HepG2 (cell line): ENCODE measurements at regions not wholly inside any gene's neighbourhood (a gene's known extent, or its start where the extent isn't known, plus 50 kb on each side); places are given as distances from the start of the nearest gene placed in this dataset.

Source experiments
- ATAC-seq: fragments of 200-7000 bp; cut with Tn5 transposase; 3 replicates; pipeline ENCODE4 v1.9.1; 2020; ENCODE audit warnings: mild to moderate bottlenecking, moderate library complexity
- BruUV-seq: library from RNA; stranded (reverse); fragments of 400-500 nt; replicated peaks from 2 replicates; lab custom pipeline; 2021; lab: Mats Ljungman, UMichigan
- CTCF ChIA-PET: fragments of 300-600 bp; formaldehyde crosslinking; extraction: SDS; loops from one replicate; lab custom pipeline; 2021; ENCODE audit warnings: low total read pairs, inconsistent platforms, low intra/inter-chr PET ratio; lab: Yijun Ruan, JAX
- POLR2A ChIA-PET: fragments of 350-600 bp; sonication (Branson Sonifier 250); formaldehyde crosslinking; loops from one replicate; lab custom pipeline; 2020; ENCODE audit warnings: antibody characterized with exemption, inconsistent platforms; lab: Yijun Ruan, JAX
- DNase-seq: peaks from one replicate; pipeline ENCODE4 v3.0.0-alpha.2; 2015; ENCODE audit warnings: low spot score
- FAIRE-seq: peaks from 3 replicates; lab custom pipeline; 2011; peaks lifted over from hg19 to GRCh38; lab: Jason Lieb, UNC
- H2AFZ ChIP-seq: one replicate; pipeline ENCODE4 v1.6.1; 2011; ENCODE audit warnings: low read length, inconsistent platforms
- H3K27ac ChIP-seq: fragments of 300-600 bp; 3 replicates; pipeline ENCODE4 v1.8.0; 2011; ENCODE audit warnings: mixed run types, mild to moderate bottlenecking, mixed read lengths, low read length, inconsistent platforms; ENCODE audit not compliant: insufficient read depth; ENCODE audit errors: extremely low read length
- H3K27me3 ChIP-seq, 2 experiments: fragments of 200-600 bp in 1 of 2; 2 replicates in 1 of 2; 3 replicates in 1 of 2; pipeline versions ENCODE4 v1.6.0 to v1.8.0; 2011; ENCODE audit warnings: low read length in 2 of 2, mild to moderate bottlenecking in 2 of 2, moderate library complexity in 2 of 2, inconsistent platforms in 1 of 2; ENCODE audit not compliant: insufficient read depth in 2 of 2, control insufficient read depth in 1 of 2
- H3K36me3 ChIP-seq, 2 experiments: fragments of 200-600 bp in 1 of 2; replicated peaks in 1 of 2; 2 replicates in 1 of 2; 3 replicates in 1 of 2; pipeline versions ENCODE4 v1.5.1 to v1.8.0; 2011; ENCODE audit warnings: low read length in 2 of 2, inconsistent platforms in 1 of 2; ENCODE audit not compliant: insufficient read depth in 2 of 2, control insufficient read depth in 1 of 2
- H3K4me1 ChIP-seq: 2 replicates; pipeline ENCODE4 v1.5.1; 2012; ENCODE audit warnings: low read length, inconsistent platforms; ENCODE audit not compliant: insufficient read depth
- H3K4me2 ChIP-seq: 2 replicates; pipeline ENCODE4 v1.6.0; 2011; ENCODE audit warnings: low read depth, low read length, inconsistent platforms
- H3K4me3 ChIP-seq, 3 experiments: fragments of 200-600 bp in 1 of 3; sonication (generic), shearing (Covaris generic) in 1 of 3; replicated peaks in 1 of 3; 2 replicates each; pipeline ENCODE4 v1.5.1; 2011 to 2016; ENCODE audit warnings: low read length in 3 of 3, inconsistent platforms in 2 of 3, low read depth in 2 of 3, mild to moderate bottlenecking in 2 of 3, control low read depth in 1 of 3, mixed read lengths in 1 of 3; ENCODE audit not compliant: insufficient read depth in 1 of 3
- H3K79me2 ChIP-seq: one replicate; pipeline ENCODE4 v1.6.1; 2011; ENCODE audit warnings: low read length, inconsistent platforms; ENCODE audit not compliant: insufficient read depth
- H3K9ac ChIP-seq: 2 replicates; pipeline ENCODE4 v1.6.0; 2011; ENCODE audit warnings: mild to moderate bottlenecking, low read depth, low read length, inconsistent platforms; ENCODE audit not compliant: insufficient read depth
- H3K9me3 ChIP-seq: 2 replicates; pipeline ENCODE4 v1.5.1; 2012; ENCODE audit warnings: mild to moderate bottlenecking, low read length
- H4K20me1 ChIP-seq: 2 replicates; pipeline ENCODE4 v1.6.0; 2011; ENCODE audit warnings: inconsistent platforms, mild to moderate bottlenecking, low read length, moderate library complexity; ENCODE audit not compliant: insufficient read depth
- BRCA1 ChIP-seq: sonication (generic); formaldehyde crosslinking; IDR thresholded peaks from 2 replicates; pipeline ENCODE4 v1.4.0; 2020; ENCODE audit warnings: missing genetic modification reagents
- BRD4 ChIP-seq: sonication (generic); formaldehyde crosslinking; IDR thresholded peaks from 2 replicates; pipeline ENCODE4 v1.4.0; 2020; ENCODE audit warnings: missing genetic modification reagents
- ETV5 ChIP-seq: IDR thresholded peaks from 2 replicates; pipeline ENCODE4 v1.6.1; 2018; ENCODE audit warnings: missing biosample characterization, missing genetic modification reagents, inconsistent platforms, borderline replicate concordance
- HNF4A ChIP-seq: sonication (generic); formaldehyde crosslinking; IDR thresholded peaks from 2 replicates; pipeline ENCODE4 v1.4.0; 2020; ENCODE audit warnings: missing genetic modification reagents
- KDM1A ChIP-seq: IDR thresholded peaks from 2 replicates; pipeline ENCODE4 v1.6.1; 2016; ENCODE audit warnings: missing compliant biosample characterization
- RXRB ChIP-seq: IDR thresholded peaks from 2 replicates; pipeline ENCODE4 v1.6.1; 2016; ENCODE audit warnings: borderline replicate concordance, missing genetic modification reagents, missing compliant biosample characterization
- TBL1XR1 ChIP-seq: fragments of 150-350 bp; IDR thresholded peaks from 2 replicates; pipeline ENCODE4 v1.6.1; 2014; ENCODE audit warnings: borderline replicate concordance, low read length; ENCODE audit not compliant: partially characterized antibody
- THAP11 ChIP-seq: IDR thresholded peaks from 2 replicates; pipeline ENCODE4 v1.6.1; 2016; ENCODE audit warnings: missing biosample characterization, missing genetic modification reagents
- ZNF263 ChIP-seq: sonication (generic); formaldehyde crosslinking; IDR thresholded peaks from 2 replicates; pipeline ENCODE4 v1.4.0; 2020; ENCODE audit warnings: missing genetic modification reagents
- ZNF576 ChIP-seq: sonication (generic); formaldehyde crosslinking; IDR thresholded peaks from 2 replicates; pipeline ENCODE4 v1.4.0; 2020; ENCODE audit warnings: mild to moderate bottlenecking, missing genetic modification reagents
- WGBS: methylation state at CpG from one replicate; pipeline ENCODE4 v1.1.6; 2017; ENCODE audit warnings: low lambda C conversion rate; 5-methylcytosine and 5-hydroxymethylcytosine counted together
- in situ Hi-C: cut with HindIII; loops from 2 replicates; pipeline ENCODE4 v1.10.0; 2017; ENCODE audit warnings: low pct_unique_long_range_greater_than_20kb; ENCODE audit not compliant: extremely low pct_ligation_motif_present
- intact Hi-C: fragments of 100-400 bp; cut with micrococcal nuclease; formaldehyde crosslinking; loops from one replicate; pipeline ENCODE4 v1.10.0; 2022; ENCODE audit not compliant: unreplicated experiment
- TF ChIP-seq, protein P1 (sequence below): sonication (generic); formaldehyde crosslinking; IDR thresholded peaks from 2 replicates; pipeline ENCODE4 v1.4.0; 2020; ENCODE audit warnings: mild to moderate bottlenecking, missing genetic modification reagents, borderline replicate concordance

- WGBS = 44% methylated on average over 13 of the region's 13 CpGs
- Histone ChIP-seq H3K9me3 (no peaks in the 10 kb centered on the region), H3K79me2 (no peaks in the 10 kb centered on the region), H2AFZ (no peak overlapping the region), H3K4me1 (peaks cover 36% of the 10 kb centered on the region), H3K9ac (no peak overlapping the region), H3K4me3 (peak overlapping the region in 2 of 3 experiments; percentile 17 to 25; a peak in 2 of 6 replicates), H3K27me3 (no peaks in the 10 kb centered on the region), H3K27ac (no peak overlapping the region), H3K4me2 (peak overlapping the region; percentile 70), H3K36me3 (no peaks in the 10 kb centered on the region), H4K20me1 (no peaks in the 10 kb centered on the region)
- ChIA-PET CTCF (no interaction called here), POLR2A (no interaction called here)
- ATAC-seq (peak; percentile 80), DNase-seq (peak; percentile 58), FAIRE-seq (peak; percentile 76)
- in situ Hi-C loops = no loop called here
- intact Hi-C loops = no loop called here
- BruUV-seq = no TSS peak
- TF ChIP-seq ETV5 (CRISPR knock-in tag) (no peak), ZNF576 (CRISPR knock-in tag) (no peak), BRD4 (CRISPR knock-in tag) (no peak), HNF4A (CRISPR knock-in tag) (peak; percentile 86), BRCA1 (CRISPR knock-in tag) (no peak), RXRB (CRISPR knock-in tag) (peak; percentile 48; the same call in 1 of the 2 replicates), ZNF263 (CRISPR knock-in tag) (peak; percentile 49; the same call in 1 of the 2 replicates), THAP11 (CRISPR knock-in tag) (no peak), KDM1A (CRISPR knock-in tag) (no peak), TBL1XR1 (no peak)
- TF ChIP-seq, protein P1, sequence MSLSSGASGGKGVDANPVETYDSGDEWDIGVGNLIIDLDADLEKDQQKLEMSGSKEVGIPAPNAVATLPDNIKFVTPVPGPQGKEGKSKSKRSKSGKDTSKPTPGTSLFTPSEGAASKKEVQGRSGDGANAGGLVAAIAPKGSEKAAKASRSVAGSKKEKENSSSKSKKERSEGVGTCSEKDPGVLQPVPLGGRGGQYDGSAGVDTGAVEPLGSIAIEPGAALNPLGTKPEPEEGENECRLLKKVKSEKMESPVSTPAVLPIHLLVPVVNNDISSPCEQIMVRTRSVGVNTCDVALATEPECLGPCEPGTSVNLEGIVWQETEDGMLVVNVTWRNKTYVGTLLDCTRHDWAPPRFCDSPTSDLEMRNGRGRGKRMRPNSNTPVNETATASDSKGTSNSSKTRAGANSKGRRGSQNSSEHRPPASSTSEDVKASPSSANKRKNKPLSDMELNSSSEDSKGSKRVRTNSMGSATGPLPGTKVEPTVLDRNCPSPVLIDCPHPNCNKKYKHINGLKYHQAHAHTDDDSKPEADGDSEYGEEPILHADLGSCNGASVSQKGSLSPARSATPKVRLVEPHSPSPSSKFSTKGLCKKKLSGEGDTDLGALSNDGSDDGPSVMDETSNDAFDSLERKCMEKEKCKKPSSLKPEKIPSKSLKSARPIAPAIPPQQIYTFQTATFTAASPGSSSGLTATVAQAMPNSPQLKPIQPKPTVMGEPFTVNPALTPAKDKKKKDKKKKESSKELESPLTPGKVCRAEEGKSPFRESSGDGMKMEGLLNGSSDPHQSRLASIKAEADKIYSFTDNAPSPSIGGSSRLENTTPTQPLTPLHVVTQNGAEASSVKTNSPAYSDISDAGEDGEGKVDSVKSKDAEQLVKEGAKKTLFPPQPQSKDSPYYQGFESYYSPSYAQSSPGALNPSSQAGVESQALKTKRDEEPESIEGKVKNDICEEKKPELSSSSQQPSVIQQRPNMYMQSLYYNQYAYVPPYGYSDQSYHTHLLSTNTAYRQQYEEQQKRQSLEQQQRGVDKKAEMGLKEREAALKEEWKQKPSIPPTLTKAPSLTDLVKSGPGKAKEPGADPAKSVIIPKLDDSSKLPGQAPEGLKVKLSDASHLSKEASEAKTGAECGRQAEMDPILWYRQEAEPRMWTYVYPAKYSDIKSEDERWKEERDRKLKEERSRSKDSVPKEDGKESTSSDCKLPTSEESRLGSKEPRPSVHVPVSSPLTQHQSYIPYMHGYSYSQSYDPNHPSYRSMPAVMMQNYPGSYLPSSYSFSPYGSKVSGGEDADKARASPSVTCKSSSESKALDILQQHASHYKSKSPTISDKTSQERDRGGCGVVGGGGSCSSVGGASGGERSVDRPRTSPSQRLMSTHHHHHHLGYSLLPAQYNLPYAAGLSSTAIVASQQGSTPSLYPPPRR (CRISPR knock-in tag) = peak; percentile 16; the same call in 1 of the 2 replicates
These were observed 61.6 kb upstream of the EDN1 start for GRCh38 chr6:12228447-12229146.
